Suprapubic skin (tissue), 4 donors: ENCODE measurements at regions not wholly inside any gene's neighbourhood (a gene's known extent, or its start where the extent isn't known, plus 50 kb on each side); places are given as distances from the start of the nearest gene placed in this dataset.

ENCODE experiments used
- CTCF ChIP-seq, 2 donors: fragments of 200-600 bp in 1 of 2; fragments of 450-650 bp in 1 of 2; sonication (generic) in 1 of 2; IDR thresholded peaks; one replicate each; pipeline ENCODE4 v1.5.1; 2016 to 2019; ENCODE audit warnings: antibody characterized with exemption in 2 of 2, mild to moderate bottlenecking in 1 of 2, moderate library complexity in 1 of 2
- POLR2A ChIP-seq, 2 donors: fragments of 450-650 bp; IDR thresholded peaks; one replicate each; pipeline ENCODE4 v1.6.1; 2017; ENCODE audit warnings: antibody characterized with exemption in 2 of 2, mild to moderate bottlenecking in 2 of 2, moderate library complexity in 2 of 2
- POLR2AphosphoS5 ChIP-seq, 3 donors: sonication (generic); formaldehyde crosslinking; IDR thresholded peaks; one replicate each; pipeline ENCODE4 v1.6.1; 2017; ENCODE audit warnings: antibody characterized with exemption in 3 of 3

- TF ChIP-seq CTCF (IDR thresholded peaks at IDR 0.05) (no peak), POLR2AphosphoS5 (IDR thresholded peaks at IDR 0.05) (no peak), POLR2A (IDR thresholded peaks at IDR 0.05) (no peak)
These were observed 106.7 kb upstream of the LIMCH1 start for GRCh38 chr4:41431276-41431675.
